ENCODE measurements at regions not wholly inside any gene's neighbourhood (a gene's known extent, or its start where the extent isn't known, plus 50 kb on each side); places are given as distances from the start of the nearest gene placed in this dataset.

- TF ChIP-seq, protein P1, sequence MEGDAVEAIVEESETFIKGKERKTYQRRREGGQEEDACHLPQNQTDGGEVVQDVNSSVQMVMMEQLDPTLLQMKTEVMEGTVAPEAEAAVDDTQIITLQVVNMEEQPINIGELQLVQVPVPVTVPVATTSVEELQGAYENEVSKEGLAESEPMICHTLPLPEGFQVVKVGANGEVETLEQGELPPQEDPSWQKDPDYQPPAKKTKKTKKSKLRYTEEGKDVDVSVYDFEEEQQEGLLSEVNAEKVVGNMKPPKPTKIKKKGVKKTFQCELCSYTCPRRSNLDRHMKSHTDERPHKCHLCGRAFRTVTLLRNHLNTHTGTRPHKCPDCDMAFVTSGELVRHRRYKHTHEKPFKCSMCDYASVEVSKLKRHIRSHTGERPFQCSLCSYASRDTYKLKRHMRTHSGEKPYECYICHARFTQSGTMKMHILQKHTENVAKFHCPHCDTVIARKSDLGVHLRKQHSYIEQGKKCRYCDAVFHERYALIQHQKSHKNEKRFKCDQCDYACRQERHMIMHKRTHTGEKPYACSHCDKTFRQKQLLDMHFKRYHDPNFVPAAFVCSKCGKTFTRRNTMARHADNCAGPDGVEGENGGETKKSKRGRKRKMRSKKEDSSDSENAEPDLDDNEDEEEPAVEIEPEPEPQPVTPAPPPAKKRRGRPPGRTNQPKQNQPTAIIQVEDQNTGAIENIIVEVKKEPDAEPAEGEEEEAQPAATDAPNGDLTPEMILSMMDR (conservative IDR thresholded peaks at IDR 0.05), result no peak
- TF ChIP-seq EZH2 (IDR thresholded peaks at IDR 0.05; ENCODE audit: low read depth), result no peak
Observed at GRCh38 chr2:12514631-12515437, 201.9 kb upstream of the TRIB2 start.
